Fibroblast of the conjunctiva (primary cell): ENCODE measurements at regions not wholly inside any gene's neighbourhood (a gene's known extent, or its start where the extent isn't known, plus 50 kb on each side); places are given as distances from the start of the nearest gene placed in this dataset.
"Not testable (repeated sequence)": the region's sequence is repeated elsewhere in the genome, so short reads cannot be mapped to it uniquely, and the experiment has no call there.

Source experiments
- DNase-seq: peaks from one replicate; pipeline ENCODE4 v3.0.0-alpha.2; 2010; ENCODE audit warnings: low read depth

DNA sequence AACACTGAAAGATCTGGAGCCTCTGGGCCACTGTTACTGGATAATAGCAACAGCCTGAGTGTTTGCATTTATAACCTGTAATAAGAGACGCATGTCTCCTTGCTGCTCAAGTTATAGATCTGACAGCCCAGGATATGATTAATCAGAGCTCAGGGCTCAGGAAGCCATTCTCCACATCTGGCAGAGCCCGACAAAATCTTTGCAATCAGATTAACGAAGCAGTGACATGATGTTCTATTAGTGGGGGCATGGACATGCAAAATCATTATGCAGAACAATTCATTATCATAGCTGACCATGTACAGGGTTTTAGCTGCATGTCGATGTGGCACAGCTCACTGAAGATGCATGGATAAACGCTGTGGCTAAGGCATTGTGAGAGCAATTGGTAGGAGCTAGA lies 730.3 kb downstream of the ZNF385D start:
- DNase-seq: no peak

DNA sequence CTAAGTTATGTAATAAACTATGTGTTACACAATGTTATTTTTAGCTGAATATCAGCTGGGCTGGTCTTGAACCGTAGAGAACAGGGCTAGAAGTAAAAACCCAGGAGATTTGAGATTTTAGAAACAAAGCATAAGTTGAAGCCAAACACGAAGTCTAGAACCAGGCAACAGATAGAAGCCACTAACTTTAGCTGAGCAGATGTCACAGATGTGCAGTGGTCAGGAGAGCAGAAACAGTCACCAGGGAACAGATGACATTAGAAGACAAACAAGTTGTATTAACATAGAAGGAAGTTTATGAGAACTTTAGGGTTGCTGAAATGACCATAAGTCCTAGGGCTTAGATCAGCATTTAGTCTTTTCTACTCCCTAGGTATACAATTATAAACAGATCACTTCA lies 731.0 kb downstream of the ZNF385D start:
- no peak for DNase-seq

- no peak for DNase-seq
These were observed 733.7 kb downstream of the ZNF385D start for GRCh38 chr3:21017115-21017852.

- DNase-seq: no peak
These were observed 737.4 kb downstream of the ZNF385D start for GRCh38 chr3:21013566-21013965.

GRCh38 chr3:20999661-21000060 lies 751.3 kb downstream of the ZNF385D start:
- no peak for DNase-seq

DNA sequence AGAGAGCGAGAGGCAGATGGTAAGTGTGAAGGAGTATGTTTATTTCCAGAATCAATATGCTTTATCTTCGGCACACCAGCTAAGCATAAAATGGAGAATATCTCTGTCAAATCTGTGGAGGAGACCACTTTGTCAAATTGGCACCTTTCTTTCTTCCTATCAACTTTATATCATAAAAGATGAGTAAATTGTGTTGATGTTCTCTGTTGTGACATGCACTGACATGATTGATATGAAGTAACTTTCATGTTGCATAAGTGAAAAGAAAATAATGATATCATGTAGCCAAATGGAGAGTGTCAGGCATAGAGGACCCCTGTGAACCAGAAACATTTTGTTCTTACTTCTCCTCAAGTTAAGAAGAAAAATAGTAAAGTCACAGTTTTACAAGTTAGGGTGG lies 753.8 kb downstream of the ZNF385D start:
- no peak for DNase-seq

- DNase-seq: no peak
These were observed 760.1 kb downstream of the ZNF385D start for GRCh38 chr3:20990896-20991295.

GRCh38 chr3:20989653-20990052 lies 761.4 kb downstream of the ZNF385D start:
- not testable (repeated sequence) for DNase-seq

DNA sequence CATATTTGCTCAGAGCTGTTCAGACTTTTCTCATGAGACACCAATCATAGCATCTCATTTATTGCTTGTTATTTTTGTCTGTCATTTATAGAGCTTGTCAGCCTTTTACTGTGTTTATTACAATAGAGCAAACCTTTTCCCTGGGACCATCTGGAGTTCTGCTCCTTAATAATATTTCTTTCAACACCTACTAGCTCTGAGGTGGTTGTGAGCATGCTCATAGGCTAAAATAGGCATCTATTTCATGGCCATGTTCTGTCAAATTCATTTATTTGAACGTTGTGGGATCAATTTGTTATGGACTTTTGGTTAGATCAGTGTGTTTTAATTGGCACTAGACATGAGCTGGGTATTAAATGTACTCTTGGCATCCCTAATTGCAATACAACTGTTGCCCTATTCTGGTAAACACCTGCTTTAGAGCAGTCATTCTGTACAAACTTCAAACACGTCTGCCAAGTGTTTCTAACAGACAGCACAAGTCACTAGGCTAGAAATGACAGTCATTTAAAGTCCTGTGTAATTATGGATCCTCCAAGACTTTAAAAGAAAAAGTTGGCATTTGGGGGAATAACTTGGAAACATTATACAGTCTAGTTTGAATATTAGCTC lies 766.3 kb downstream of the ZNF385D start:
- no peak for DNase-seq

GRCh38 chr3:20975188-20975651 lies 775.8 kb downstream of the ZNF385D start:
- DNase-seq: no peak

DNA sequence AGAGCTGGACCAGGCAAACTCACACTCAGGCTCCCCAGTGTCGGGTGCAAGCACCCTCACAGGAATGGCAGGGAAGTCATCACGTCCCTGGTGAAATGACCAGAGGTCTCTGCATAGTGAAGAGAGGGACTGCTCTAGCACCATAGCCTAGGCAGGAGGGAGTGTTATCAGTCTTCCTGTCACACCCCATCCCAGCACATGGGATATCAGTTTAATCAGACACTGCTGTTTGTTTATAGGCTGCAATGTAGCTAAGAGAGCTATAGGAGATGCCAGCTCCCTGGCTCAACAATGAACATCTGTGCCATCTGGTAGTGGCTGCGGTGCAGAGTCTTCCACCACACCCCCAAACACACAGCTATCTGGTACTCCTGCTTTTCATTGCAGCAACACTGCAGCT lies 776.6 kb downstream of the ZNF385D start:
- DNase-seq: no peak

DNA sequence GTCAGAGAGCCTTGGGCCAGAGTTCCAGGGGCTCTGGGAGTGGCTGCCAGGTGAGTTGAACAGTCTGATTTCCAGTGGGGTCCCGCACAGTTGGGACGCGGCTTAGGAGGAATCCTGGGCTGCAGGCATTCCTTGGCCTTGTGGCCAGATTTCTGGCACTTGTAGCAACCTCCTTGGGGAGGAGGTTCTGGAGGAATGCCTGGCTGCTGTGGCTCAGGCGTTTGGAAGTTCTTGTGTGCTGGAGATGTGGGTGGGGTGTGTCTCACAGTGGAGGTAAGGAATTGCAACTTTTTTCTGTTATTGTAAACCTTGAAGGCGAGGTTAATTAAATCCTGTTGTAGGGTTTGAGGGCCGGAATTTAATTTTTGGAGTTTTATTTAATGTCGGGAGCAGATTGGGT lies 780.2 kb downstream of the ZNF385D start:
- DNase-seq: not testable (repeated sequence)

DNA sequence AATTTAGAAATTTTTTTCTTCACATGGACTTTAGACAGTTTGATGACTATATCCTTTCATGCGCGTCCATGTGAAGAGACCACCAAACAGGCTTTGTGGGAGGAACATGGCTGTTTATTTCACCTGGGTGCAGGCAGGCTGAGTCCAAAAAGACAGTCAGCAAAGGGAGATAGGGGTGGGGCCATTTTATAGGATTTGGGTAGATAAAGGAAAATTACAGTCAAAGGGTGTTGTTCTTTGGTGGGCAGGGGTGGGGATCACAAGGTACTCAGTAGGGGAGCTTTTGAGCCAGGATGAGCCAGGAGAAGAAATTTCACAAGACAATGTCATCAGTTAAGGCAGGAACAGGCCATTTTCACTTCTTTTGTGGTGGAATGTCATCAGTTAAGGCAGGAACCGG lies 781.5 kb upstream of the SGO1 start:
- DNase-seq: not testable (repeated sequence)

GRCh38 chr3:20958161-20958560 lies 772.2 kb upstream of the SGO1 start:
- no peak for DNase-seq

DNA sequence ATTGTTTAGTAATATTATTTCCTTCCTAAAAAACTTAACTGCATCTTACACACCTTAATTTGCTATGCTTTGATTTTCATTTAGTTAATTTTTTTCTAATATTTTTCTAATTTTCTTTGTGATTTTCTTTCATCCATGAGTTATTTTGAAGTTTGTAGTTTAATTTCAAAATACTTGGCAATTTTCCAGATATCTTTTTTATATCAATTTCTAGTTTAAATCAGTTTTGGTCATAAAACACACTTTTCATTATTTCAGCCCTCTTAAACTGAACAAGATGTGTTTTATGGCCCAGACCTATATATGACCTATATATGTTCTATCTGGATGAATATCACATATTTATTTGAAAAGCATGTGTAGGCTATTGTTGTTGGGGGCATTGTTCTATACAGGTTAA lies 759.9 kb upstream of the SGO1 start:
- no peak for DNase-seq

DNA sequence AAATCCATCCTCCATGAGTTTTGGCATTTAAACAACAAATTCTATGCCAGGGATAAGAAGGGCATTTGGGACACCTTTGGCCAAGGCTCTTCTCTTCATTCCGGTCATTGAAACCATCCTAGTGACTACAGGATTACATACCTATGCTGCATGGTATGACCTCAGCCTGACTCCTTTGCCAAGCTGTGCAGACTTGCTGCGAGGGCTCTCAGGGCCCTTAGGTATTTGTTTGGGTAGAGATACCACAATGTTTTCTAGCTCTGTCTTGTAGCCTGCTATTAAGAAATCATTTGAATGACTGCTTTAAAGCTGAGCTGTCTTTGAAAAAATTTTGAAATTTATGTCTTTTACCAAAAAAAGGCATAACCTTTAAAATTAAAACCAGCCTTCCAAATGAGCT lies 749.8 kb upstream of the SGO1 start:
- DNase-seq: no peak

DNA sequence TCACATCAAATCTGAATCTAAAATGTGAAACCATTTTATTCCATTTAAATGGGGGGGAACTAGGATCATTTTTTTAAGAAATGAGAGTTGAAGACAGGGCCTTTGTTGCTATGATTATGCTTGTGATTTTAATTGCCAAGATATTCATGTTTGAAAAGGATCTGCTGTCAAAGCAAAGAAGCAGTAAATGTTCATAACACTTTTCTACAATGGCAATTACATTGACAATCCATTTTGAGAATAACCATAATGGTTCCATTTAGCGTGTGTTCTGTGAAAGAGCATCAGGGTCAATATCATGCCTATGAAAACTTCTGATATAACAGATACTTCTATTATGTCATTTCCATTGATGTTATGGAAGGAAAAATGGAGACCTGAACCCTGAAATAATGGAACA lies 745.8 kb upstream of the SGO1 start:
- DNase-seq: no peak

- peak; percentile 1 for DNase-seq
These were observed 744.0 kb upstream of the SGO1 start for GRCh38 chr3:20930034-20930433.

GRCh38 chr3:20924646-20925385 lies 738.8 kb upstream of the SGO1 start:
- DNase-seq: no peak

DNA sequence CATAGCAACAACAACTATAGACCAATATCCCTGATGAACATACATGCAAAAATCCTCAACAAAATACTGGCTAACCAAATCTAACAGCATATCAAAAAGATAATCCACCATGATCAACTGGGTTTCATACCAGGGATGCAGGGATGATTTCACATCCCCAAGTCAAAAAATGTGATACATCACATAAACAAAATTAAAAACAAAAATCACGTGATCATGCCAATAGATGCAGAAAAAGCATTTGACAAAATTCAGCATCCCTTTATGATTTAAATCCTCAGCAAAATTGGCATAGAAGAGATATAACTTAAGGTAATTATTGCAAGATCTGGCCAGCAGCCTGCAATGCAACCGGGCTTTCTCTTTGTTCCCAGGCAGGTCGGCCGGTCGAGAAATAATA lies 735.1 kb upstream of the SGO1 start:
- DNase-seq: not testable (repeated sequence)

DNA sequence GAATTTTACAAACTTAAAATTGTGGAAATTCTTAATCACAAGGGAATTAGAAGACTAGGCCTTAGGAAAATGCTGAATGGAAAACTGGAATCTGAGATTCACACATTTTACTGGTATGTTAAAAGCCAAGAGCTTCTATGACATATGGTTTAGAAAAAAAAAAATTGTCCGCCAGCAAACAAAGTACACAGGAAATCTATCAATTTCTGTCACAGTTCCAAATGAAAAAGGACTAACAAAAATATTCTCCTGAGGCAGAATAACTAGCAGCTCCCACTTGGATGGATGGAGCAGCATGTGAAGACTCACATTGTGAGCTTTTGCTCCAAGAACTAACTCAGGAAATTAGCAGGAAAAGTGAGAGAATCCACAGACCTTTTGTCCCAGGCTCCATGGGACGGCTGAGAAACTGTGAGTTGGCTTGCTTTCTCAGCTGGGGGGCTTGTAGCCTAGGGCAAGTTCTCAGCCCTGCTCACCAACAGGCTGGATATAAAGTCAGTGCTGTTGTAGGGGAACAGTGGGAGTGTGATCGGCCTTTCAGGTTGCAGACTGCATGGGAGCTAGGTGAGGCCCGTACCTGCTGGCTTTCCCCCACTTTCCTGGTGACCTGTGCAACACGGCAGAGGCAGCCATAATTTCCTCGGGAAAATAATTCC lies 731.1 kb upstream of the SGO1 start:
- DNase-seq: no peak

- DNase-seq: no peak
These were observed 728.3 kb upstream of the SGO1 start for GRCh38 chr3:20914310-20914709.

DNA sequence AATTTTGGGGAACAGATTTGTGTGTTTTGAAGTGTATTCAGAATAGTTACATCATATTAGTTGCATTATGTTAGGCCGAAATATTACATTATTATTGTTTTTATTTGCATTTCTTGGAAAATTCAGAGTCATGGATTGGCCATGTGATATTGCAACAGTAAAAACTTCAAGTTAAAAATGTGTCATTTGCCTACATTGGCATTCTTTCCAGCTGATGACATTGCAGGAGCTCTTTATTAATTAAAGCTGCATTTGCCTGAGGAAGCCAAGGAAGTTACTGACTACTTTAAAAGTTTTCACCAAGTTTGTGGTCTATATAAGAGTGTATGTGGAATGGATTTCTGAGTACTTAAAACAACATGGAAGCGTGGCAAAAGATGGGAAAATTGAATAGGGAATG lies 726.4 kb upstream of the SGO1 start:
- no peak for DNase-seq
